K562 (cell line): ENCODE measurements at regions not wholly inside any gene's neighbourhood (a gene's known extent, or its start where the extent isn't known, plus 50 kb on each side); places are given as distances from the start of the nearest gene placed in this dataset.
A peak's percentile ranks its signal among the peaks of the same experiment; 100 is the strongest.

ENCODE experiments used
- ATAC-seq: fragments of 200-7000 bp; cut with Tn5 transposase; 3 replicates; pipeline ENCODE4 v1.9.1; 2020; ENCODE audit warnings: moderate library complexity
- BruUV-seq: library from RNA; stranded (reverse); fragments of 400-500 nt; replicated peaks from 2 replicates; lab custom pipeline; 2021; lab: Mats Ljungman, UMichigan
- CTCF ChIA-PET: fragments of 300-600 bp; formaldehyde crosslinking; extraction: SDS; loops from one replicate; lab custom pipeline; 2021; ENCODE audit warnings: low intra/inter-chr PET ratio; lab: Yijun Ruan, JAX
- POLR2A ChIA-PET: fragments of 300-600, 350-650 bp; sonication (Branson Sonifier 250); formaldehyde crosslinking; extraction: SDS; loops from one replicate; lab custom pipeline; 2021; ENCODE audit warnings: antibody characterized with exemption, inconsistent platforms; lab: Yijun Ruan, JAX
- DNase-seq, 4 experiments: peaks; one replicate each; pipeline versions ENCODE4 v3.0.0 to v3.0.0-alpha.2; 2011 to 2018; ENCODE audit warnings: low spot score in 3 of 4, mixed read lengths in 3 of 4; ENCODE audit errors: extremely low read depth in 1 of 4
- FAIRE-seq: peaks from 2 replicates; lab custom pipeline; 2011; peaks lifted over from hg19 to GRCh38; lab: Jason Lieb, UNC
- H2AFZ ChIP-seq: 2 replicates; pipeline ENCODE4 v1.6.0; 2011; ENCODE audit warnings: low read depth, low read length, control low read depth, inconsistent platforms
- H3K27ac ChIP-seq: fragments of 200-600 bp; 3 replicates; pipeline ENCODE4 v1.8.0; 2011; ENCODE audit warnings: low read depth, mild to moderate bottlenecking, control low read depth, inconsistent platforms, low read length, moderate library complexity, mixed read lengths; ENCODE audit errors: extremely low read depth
- H3K27me3 ChIP-seq, 2 experiments: fragments of 300-600 bp in 1 of 2; 2 replicates in 1 of 2; 3 replicates in 1 of 2; pipeline versions ENCODE4 v1.6.0 to v1.8.0; 2011; ENCODE audit warnings: inconsistent platforms in 2 of 2, low read length in 2 of 2, mild to moderate bottlenecking in 1 of 2, mixed read lengths in 1 of 2, moderate library complexity in 1 of 2; ENCODE audit not compliant: control insufficient read depth in 2 of 2, insufficient read depth in 2 of 2
- H3K36me3 ChIP-seq: fragments of 300-600 bp; 3 replicates; pipeline ENCODE4 v1.8.0; 2011; ENCODE audit warnings: mild to moderate bottlenecking, low read length, inconsistent platforms; ENCODE audit not compliant: control insufficient read depth, insufficient read depth
- H3K4me1 ChIP-seq, 2 experiments: fragments of 200-600 bp in 1 of 2; replicated peaks in 1 of 2; 2 replicates in 1 of 2; 3 replicates in 1 of 2; pipeline versions ENCODE4 v1.5.1 to v1.8.0; 2011; ENCODE audit warnings: inconsistent platforms in 2 of 2, low read length in 2 of 2, mild to moderate bottlenecking in 1 of 2, mixed read lengths in 1 of 2, moderate library complexity in 1 of 2; ENCODE audit not compliant: control insufficient read depth in 2 of 2, insufficient read depth in 2 of 2
- H3K4me2 ChIP-seq: 2 replicates; pipeline ENCODE4 v1.6.1; 2011; ENCODE audit warnings: low read length, control low read depth, inconsistent platforms, mixed read lengths; ENCODE audit not compliant: insufficient read depth
- H3K4me3 ChIP-seq: fragments of 200-600 bp; sonication (generic), shearing (Covaris generic); 2 replicates; pipeline ENCODE4 v1.5.1; 2016; ENCODE audit warnings: control low read depth, inconsistent platforms
- H3K79me2 ChIP-seq: fragments of 200-600 bp; 3 replicates; pipeline ENCODE4 v1.8.0; 2011; ENCODE audit warnings: low read length, inconsistent platforms; ENCODE audit not compliant: control insufficient read depth, insufficient read depth
- H3K9ac ChIP-seq, 2 experiments: 2 replicates each; pipeline versions ENCODE4 v1.6.0 to v1.6.1; 2011; ENCODE audit warnings: low read depth in 2 of 2, low read length in 2 of 2, control low read depth in 1 of 2, inconsistent platforms in 1 of 2, mild to moderate bottlenecking in 1 of 2, mixed read lengths in 1 of 2; ENCODE audit not compliant: insufficient read depth in 1 of 2
- H3K9me1 ChIP-seq: one replicate; pipeline ENCODE4 v1.6.0; 2011; ENCODE audit warnings: inconsistent platforms, mild to moderate bottlenecking, low read length, moderate library complexity; ENCODE audit not compliant: control insufficient read depth, insufficient read depth
- H3K9me3 ChIP-seq: replicated peaks from 2 replicates; pipeline ENCODE4 v1.5.1; 2011; ENCODE audit warnings: low read depth, low read length, inconsistent platforms; ENCODE audit not compliant: control insufficient read depth, insufficient read depth
- H4K20me1 ChIP-seq: replicated peaks from 2 replicates; pipeline ENCODE4 v1.6.1; 2011; ENCODE audit warnings: low read length, inconsistent platforms, mixed read lengths; ENCODE audit not compliant: control insufficient read depth, insufficient read depth
- FOXK2 ChIP-seq, 2 experiments: fragments of 450-650 bp; IDR thresholded peaks in 1 of 2; conservative IDR thresholded peaks in 1 of 2; 2 replicates each; pipeline ENCODE4 v1.6.1; 2016; ENCODE audit warnings: low read depth in 2 of 2, mild to moderate bottlenecking in 1 of 2
- MEIS2 ChIP-seq: fragments of 450-650 bp; IDR thresholded peaks from 2 replicates; pipeline ENCODE4 v1.6.1; 2014; ENCODE audit warnings: mild to moderate bottlenecking; ENCODE audit not compliant: partially characterized antibody
- NR4A1 ChIP-seq, 2 experiments: fragments of 250-450 bp in 1 of 2; fragments of 450-650 bp in 1 of 2; sonication (Bioruptor Pico) in 1 of 2; IDR thresholded peaks; 2 replicates each; pipeline versions ENCODE4 v1.4.0 to v1.6.1; 2016 to 2020; ENCODE audit warnings: mild to moderate bottlenecking in 2 of 2, missing compliant biosample characterization in 1 of 2, missing genetic modification characterization in 1 of 2, moderate library complexity in 1 of 2
- SMARCE1 ChIP-seq: fragments of 450-650 bp; IDR thresholded peaks from 2 replicates; pipeline ENCODE4 v1.7.1; 2016; ENCODE audit warnings: mild to moderate bottlenecking
- SPI1 ChIP-seq: IDR thresholded peaks from 2 replicates; pipeline ENCODE4 v1.6.1; 2011; ENCODE audit warnings: low read depth, low read length, control low read depth, borderline replicate concordance
- XRCC5 ChIP-seq: fragments of 200-400 bp; formaldehyde crosslinking; IDR thresholded peaks from 2 replicates; pipeline ENCODE4 v1.6.1; 2017; ENCODE audit warnings: low read depth, mild to moderate bottlenecking, low read length
- ZC3H4 ChIP-seq: sonication (generic); formaldehyde crosslinking; IDR thresholded peaks from 2 replicates; pipeline ENCODE4 v1.9.0; 2021; ENCODE audit warnings: missing genetic modification reagents, borderline replicate concordance
- ZNF165 ChIP-seq: fragments of 250-450 bp; sonication (Bioruptor Pico); IDR thresholded peaks from 2 replicates; pipeline ENCODE4 v1.4.0; 2020; ENCODE audit warnings: borderline replicate concordance
- ZNF507 ChIP-seq: conservative IDR thresholded peaks from 2 replicates; pipeline ENCODE4 v1.6.1; 2017; ENCODE audit warnings: missing genetic modification characterization, missing compliant biosample characterization
- ZNF592 ChIP-seq: fragments of 450-650 bp; IDR thresholded peaks from 2 replicates; pipeline ENCODE4 v1.6.1; 2017; ENCODE audit warnings: antibody characterized with exemption, mild to moderate bottlenecking
- WGBS: fragments of 100-300 bp; shearing (Covaris generic); methylation state at CpG from one replicate; pipeline ENCODE4 v1.1.6; 2016; ENCODE audit warnings: low coverage, mixed read lengths; ENCODE audit not compliant: insufficient coverage; ENCODE audit errors: missing lambda C conversion rate; 5-methylcytosine and 5-hydroxymethylcytosine counted together
- in situ Hi-C: fragments of 300-500 bp; cut with MboI; formaldehyde crosslinking; loops from 4 replicates; pipeline ENCODE4 v1.15.0; 2018; ENCODE audit warnings: inconsistent platforms, mixed read lengths
- intact Hi-C: fragments of 100-400 bp; cut with micrococcal nuclease; formaldehyde crosslinking; loops from 2 replicates; pipeline ENCODE4 v1.14.2; 2022

- Histone ChIP-seq H3K9me3 (no peaks in the 10 kb centered on the region), H3K9ac (no peak overlapping the region), H3K79me2 (no peaks in the 10 kb centered on the region), H4K20me1 (no peaks in the 10 kb centered on the region), H3K4me2 (no peak overlapping the region), H2AFZ (no peak overlapping the region), H3K4me3 (no peak overlapping the region), H3K9me1 (no peaks in the 10 kb centered on the region), H3K4me1 (no peaks in the 10 kb centered on the region), H3K36me3 (no peaks in the 10 kb centered on the region), H3K27ac (no peak overlapping the region), H3K27me3 (peaks cover 9 to 30% of the 10 kb centered on the region in 2 experiments)
- no peak for ATAC-seq
- no peak for DNase-seq
- ChIA-PET CTCF (no interaction called here), POLR2A (no interaction called here)
- intact Hi-C loops: no loop called here
- WGBS: 0% methylated on average over 4 of the region's 4 CpGs
- FAIRE-seq: no peak
- BruUV-seq: no TSS peak
- TF ChIP-seq MEIS2: no peak
- peak; percentile 30; the same call in 1 of the 2 replicates for TF ChIP-seq SPI1
- no peak for TF ChIP-seq SMARCE1
- in situ Hi-C loops: no loop called here
These were observed 1031.8 kb upstream of the NR2F2 start for GRCh38 chr15:95298729-95299128.

GRCh38 chr15:95300958-95301357 lies 1029.5 kb upstream of the NR2F2 start:
- H3K36me3 ChIP-seq: no peaks in the 10 kb centered on the region
- BruUV-seq: no TSS peak
- H3K4me1 ChIP-seq: no peaks in the 10 kb centered on the region
- no peak overlapping the region for H3K4me2 ChIP-seq
- H3K9me1 ChIP-seq: no peaks in the 10 kb centered on the region
- intact Hi-C loops (no loop called here), in situ Hi-C loops (no loop called here)
- DNase-seq: no peak
- TF ChIP-seq XRCC5: no peak
- TF ChIP-seq ZNF592: no peak
- no peak for TF ChIP-seq ZNF507 (tag)
- no peak for TF ChIP-seq FOXK2 (conservative IDR thresholded peaks at IDR 0.05 in 1 of 2, IDR thresholded peaks at IDR 0.05 in 1 of 2; ENCODE audit: low read depth in 2 of 2)
- no peak for TF ChIP-seq NR4A1 (CRISPR knock-in tag; IDR thresholded peaks at IDR 0.05)
- TF ChIP-seq NR4A1 (tag; IDR thresholded peaks at IDR 0.05): no peak
- TF ChIP-seq ZC3H4 (CRISPR knock-in tag): no peak
- no peak for TF ChIP-seq ZNF165 (CRISPR knock-in tag)
- POLR2A ChIA-PET: interaction anchor here (0.5 kb wide), 1 partner anchor 89 kb away, joined by 3 read pairs; no protein-coding TSS in a partner anchor
- ATAC-seq: no peak
- H3K9ac ChIP-seq: no peak overlapping the region
- CTCF ChIA-PET: no interaction called here
- no peak overlapping the region for H2AFZ ChIP-seq
- H3K27ac ChIP-seq: no peak overlapping the region
- H3K79me2 ChIP-seq: no peaks in the 10 kb centered on the region
- H3K27me3 ChIP-seq: peaks cover 2 to 14% of the 10 kb centered on the region in 2 experiments
- H3K9me3 ChIP-seq: no peaks in the 10 kb centered on the region
- 2% methylated on average over 4 of the region's 4 CpGs for WGBS
- H4K20me1 ChIP-seq: no peaks in the 10 kb centered on the region
- H3K4me3 ChIP-seq: no peak overlapping the region
- no peak for FAIRE-seq
